Stomach smooth muscle (tissue), 2 donors: ENCODE measurements at regions not wholly inside any gene's neighbourhood (a gene's known extent, or its start where the extent isn't known, plus 50 kb on each side); places are given as distances from the start of the nearest gene placed in this dataset.

Experiments
- H3K27ac ChIP-seq: one replicate; pipeline ENCODE4 v1.7.0; 2013; ENCODE audit warnings: mild to moderate bottlenecking, low read length, inconsistent platforms
- H3K27me3 ChIP-seq, 2 donors: one replicate each; pipeline ENCODE4 v1.7.0; 2013; ENCODE audit warnings: low read length in 2 of 2; ENCODE audit not compliant: insufficient read depth in 2 of 2, control insufficient read depth in 1 of 2
- H3K36me3 ChIP-seq, 2 donors: one replicate each; pipeline ENCODE4 v1.7.0; 2013; ENCODE audit warnings: low read length in 2 of 2; ENCODE audit not compliant: control insufficient read depth in 2 of 2, insufficient read depth in 2 of 2
- H3K4me1 ChIP-seq: one replicate; pipeline ENCODE4 v1.7.0; 2013; ENCODE audit warnings: low read length; ENCODE audit not compliant: control insufficient read depth, insufficient read depth
- H3K4me3 ChIP-seq, 2 donors: one replicate each; pipeline ENCODE4 v1.7.0; 2013; ENCODE audit warnings: low read length in 2 of 2
- H3K9ac ChIP-seq, 2 donors: one replicate each; pipeline ENCODE4 v1.7.0; 2013; ENCODE audit warnings: low read length in 2 of 2, mild to moderate bottlenecking in 1 of 2
- H3K9me3 ChIP-seq, 2 donors: one replicate each; pipeline ENCODE4 v1.7.0; 2013; ENCODE audit warnings: low read length in 2 of 2; ENCODE audit not compliant: control insufficient read depth in 2 of 2
- donor health status: healthy.
- donor health status: Pancreatic carcinoma.

DNA sequence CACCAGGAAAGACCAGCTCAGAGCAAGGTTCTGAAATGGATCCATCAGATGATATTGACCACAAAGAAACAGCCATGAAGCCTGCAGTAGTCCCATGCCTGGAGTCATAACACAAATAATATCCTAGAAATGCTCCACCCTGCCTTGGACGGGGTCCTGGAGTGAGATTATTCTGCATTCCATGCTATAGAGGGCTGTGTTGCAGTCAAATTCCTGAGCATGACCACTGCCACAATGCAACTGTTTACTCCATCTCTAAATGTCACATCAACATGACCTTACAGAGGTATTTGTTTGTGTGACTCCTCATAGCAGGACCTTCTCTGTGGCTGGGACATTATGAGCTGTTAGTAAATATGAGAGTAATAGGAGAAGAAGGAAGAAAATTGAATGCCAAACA lies 257.5 kb upstream of the TCF21 start:
- H3K9ac ChIP-seq: no peak overlapping the region
- no peaks in the 10 kb centered on the region for H3K36me3 ChIP-seq
- H3K4me3 ChIP-seq: no peak overlapping the region
- H3K27me3 ChIP-seq: no peaks in the 10 kb centered on the region
- H3K4me1 ChIP-seq: no peaks in the 10 kb centered on the region
- H3K27ac ChIP-seq: no peak overlapping the region
- H3K9me3 ChIP-seq: no peaks in the 10 kb centered on the region

- Histone ChIP-seq H3K27ac (no peak overlapping the region), H3K9me3 (no peaks in the 10 kb centered on the region), H3K4me1 (no peaks in the 10 kb centered on the region), H3K27me3 (no peaks in the 10 kb centered on the region), H3K4me3 (no peak overlapping the region), H3K9ac (no peak overlapping the region), H3K36me3 (no peaks in the 10 kb centered on the region)
Measured at GRCh38 chr6:133632206-133632605, 256.7 kb upstream of the TCF21 start.

DNA sequence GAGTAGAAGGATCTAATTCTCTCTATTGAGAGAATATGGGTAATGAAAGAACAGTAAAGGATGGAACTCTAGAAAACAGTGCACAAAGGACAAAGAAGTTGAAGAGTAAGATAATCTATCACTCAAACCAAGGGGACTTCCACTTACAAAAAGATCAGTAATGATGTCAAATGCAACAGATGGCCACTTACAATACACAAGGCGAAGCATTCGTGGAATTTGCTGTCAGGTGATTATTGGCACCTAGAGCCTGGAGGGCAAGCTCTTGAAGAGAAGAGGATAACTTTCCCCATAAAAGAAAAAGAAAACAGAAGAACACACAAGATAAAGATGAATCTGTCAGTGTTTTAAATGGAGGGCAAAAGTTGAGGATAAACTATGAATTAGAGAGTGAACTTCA lies 256.0 kb upstream of the TCF21 start:
- no peak overlapping the region for H3K27ac ChIP-seq
- H3K4me3 ChIP-seq: no peak overlapping the region
- peaks cover 2% of the 10 kb centered on the region for H3K4me1 ChIP-seq
- H3K27me3 ChIP-seq: no peaks in the 10 kb centered on the region
- no peaks in the 10 kb centered on the region for H3K9me3 ChIP-seq
- no peak overlapping the region for H3K9ac ChIP-seq
- H3K36me3 ChIP-seq: no peaks in the 10 kb centered on the region

- Histone ChIP-seq H3K27me3 (no peaks in the 10 kb centered on the region), H3K9me3 (peaks cover 3 to 6% of the 10 kb centered on the region in 2 donors), H3K4me3 (no peak overlapping the region), H3K9ac (no peak overlapping the region), H3K27ac (no peak overlapping the region), H3K36me3 (no peaks in the 10 kb centered on the region), H3K4me1 (peaks cover 5% of the 10 kb centered on the region)
Measured at GRCh38 chr6:133634474-133634873, 254.4 kb upstream of the TCF21 start.

DNA sequence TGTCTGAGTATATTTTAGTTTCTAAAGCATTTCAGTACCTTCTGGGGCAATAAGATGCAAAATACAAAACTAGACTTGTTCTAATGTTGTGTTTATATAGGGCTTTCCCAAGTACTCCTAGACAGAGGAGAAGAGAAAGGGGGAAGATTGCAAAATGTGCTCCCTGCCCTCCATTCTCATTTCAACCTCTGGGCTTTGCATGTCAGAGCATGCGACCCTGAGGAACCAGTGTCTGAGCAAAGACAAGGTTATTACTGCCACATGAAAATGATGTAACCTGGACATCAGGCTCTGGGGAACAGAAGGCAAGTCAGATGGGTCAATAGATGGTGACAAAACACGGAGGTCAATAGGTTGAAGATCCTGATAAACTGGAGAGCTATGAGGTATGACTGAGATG lies 253.5 kb upstream of the TCF21 start:
- H3K27me3 ChIP-seq: no peaks in the 10 kb centered on the region
- no peak overlapping the region for H3K4me3 ChIP-seq
- no peak overlapping the region for H3K9ac ChIP-seq
- peaks cover 5% of the 10 kb centered on the region for H3K4me1 ChIP-seq
- H3K9me3 ChIP-seq: peaks cover 3 to 6% of the 10 kb centered on the region in 2 donors
- no peak overlapping the region for H3K27ac ChIP-seq
- H3K36me3 ChIP-seq: no peaks in the 10 kb centered on the region

GRCh38 chr6:133637436-133637835 lies 251.5 kb upstream of the TCF21 start:
- no peak overlapping the region for H3K27ac ChIP-seq
- peaks cover 3 to 6% of the 10 kb centered on the region in 2 donors for H3K9me3 ChIP-seq
- no peak overlapping the region for H3K9ac ChIP-seq
- no peak overlapping the region for H3K4me3 ChIP-seq
- no peaks in the 10 kb centered on the region for H3K36me3 ChIP-seq
- H3K27me3 ChIP-seq: no peaks in the 10 kb centered on the region
- H3K4me1 ChIP-seq: peaks cover 5% of the 10 kb centered on the region

DNA sequence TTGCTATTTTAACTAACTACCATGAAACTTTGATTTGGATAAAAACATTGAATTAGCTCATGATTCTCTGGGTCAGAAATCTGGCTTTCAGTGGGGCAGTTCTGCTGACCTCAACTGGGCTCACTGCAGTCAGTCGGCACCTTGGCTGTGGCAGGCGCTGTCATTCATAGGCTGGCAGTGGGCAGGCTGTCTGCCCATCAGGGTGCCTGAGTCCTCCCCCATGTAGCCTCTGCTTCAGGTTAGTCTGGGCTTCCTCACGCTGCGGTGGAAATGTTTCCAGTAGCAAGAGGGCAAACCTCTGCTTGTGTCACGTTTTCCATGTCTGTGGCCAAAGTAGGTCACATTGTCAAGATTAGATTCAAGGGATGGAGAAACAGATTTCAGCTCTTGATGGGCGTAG lies 251.0 kb upstream of the TCF21 start:
- no peaks in the 10 kb centered on the region for H3K27me3 ChIP-seq
- no peak overlapping the region for H3K4me3 ChIP-seq
- no peaks in the 10 kb centered on the region for H3K36me3 ChIP-seq
- H3K9ac ChIP-seq: no peak overlapping the region
- H3K4me1 ChIP-seq: peaks cover 5% of the 10 kb centered on the region
- H3K9me3 ChIP-seq: peaks cover 3 to 6% of the 10 kb centered on the region in 2 donors
- H3K27ac ChIP-seq: no peak overlapping the region

DNA sequence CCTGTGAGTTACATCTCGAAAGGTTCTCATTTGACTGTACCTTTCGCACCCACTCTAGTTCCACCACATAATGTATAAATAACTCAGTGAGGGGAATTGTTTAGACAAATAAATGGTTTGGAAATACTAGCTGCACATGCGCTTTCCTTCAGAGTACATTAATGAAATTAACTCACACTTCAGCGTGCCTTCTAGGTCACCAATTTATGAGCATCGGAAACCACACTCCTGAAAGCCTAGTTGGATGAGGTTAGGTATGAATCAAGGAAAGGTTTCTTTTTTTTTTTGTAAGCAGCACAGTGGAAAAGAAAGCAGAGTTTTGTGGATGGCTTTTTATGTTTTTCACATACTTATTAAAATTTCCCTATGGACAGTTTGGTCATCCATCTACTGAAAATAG lies 247.8 kb upstream of the TCF21 start:
- Histone ChIP-seq H3K9me3 (peaks cover 3 to 6% of the 10 kb centered on the region in 2 donors), H3K4me1 (peaks cover 8% of the 10 kb centered on the region), H3K4me3 (no peak overlapping the region), H3K36me3 (no peaks in the 10 kb centered on the region), H3K9ac (no peak overlapping the region), H3K27me3 (no peaks in the 10 kb centered on the region), H3K27ac (no peak overlapping the region)

DNA sequence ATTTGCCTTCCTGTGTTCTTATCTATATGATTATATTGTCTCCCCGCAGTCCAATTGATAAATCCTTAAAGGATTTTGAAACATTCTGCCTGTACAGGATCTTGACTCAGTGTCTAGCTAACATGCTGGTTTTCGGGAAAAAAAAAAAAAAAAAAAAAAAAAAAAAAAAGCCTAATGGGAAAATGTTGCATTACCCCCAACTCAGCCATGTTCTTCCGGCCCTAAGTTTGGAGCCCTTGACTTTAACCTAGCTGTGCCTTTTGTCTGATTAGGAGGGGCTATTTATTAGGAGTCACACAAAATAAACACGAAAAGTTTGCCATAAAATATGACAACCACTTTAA lies 244.4 kb upstream of the TCF21 start:
- H3K27ac ChIP-seq: no peak overlapping the region
- H3K9ac ChIP-seq: no peak overlapping the region
- no peaks in the 10 kb centered on the region for H3K27me3 ChIP-seq
- H3K4me3 ChIP-seq: no peak overlapping the region
- H3K4me1 ChIP-seq: peaks cover 3% of the 10 kb centered on the region
- H3K9me3 ChIP-seq: no peaks in the 10 kb centered on the region
- no peaks in the 10 kb centered on the region for H3K36me3 ChIP-seq

DNA sequence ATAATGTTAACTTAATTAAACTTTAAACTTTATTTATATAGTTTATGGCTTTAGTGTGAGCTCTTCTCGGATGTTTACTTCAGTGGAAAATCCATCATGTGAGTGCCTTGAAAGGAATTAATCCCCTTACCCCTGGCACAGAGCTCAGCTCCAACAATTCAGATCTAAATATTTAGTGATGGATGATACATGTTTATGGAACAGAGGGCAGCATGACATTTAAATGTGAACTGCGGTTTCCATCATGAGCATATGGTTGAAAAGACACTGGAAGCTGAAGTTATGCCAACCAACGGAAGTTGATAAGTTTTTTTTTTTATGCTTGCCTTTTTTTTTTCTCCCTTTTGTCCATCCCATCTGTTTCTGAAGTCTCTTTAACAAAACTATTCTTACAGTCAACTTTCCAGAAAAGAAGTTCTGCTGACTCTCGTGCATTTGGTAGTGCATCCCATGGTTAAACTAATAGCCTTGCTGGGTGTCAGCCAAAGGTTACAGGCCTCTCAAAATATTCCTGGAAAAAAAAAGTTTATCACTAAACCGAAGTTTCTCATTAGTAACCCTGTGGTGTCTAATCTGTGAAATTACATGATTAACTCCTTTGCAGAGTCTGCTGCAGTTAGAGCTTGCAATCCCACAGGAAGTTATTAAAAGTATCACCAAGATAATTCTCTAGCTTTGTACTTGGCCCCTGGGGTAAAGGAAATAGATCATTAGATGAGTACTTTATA lies 243.9 kb upstream of the TCF21 start:
- H3K36me3 ChIP-seq: no peaks in the 10 kb centered on the region
- H3K9me3 ChIP-seq: no peaks in the 10 kb centered on the region
- no peak overlapping the region for H3K4me3 ChIP-seq
- H3K27me3 ChIP-seq: no peaks in the 10 kb centered on the region
- no peak overlapping the region for H3K9ac ChIP-seq
- peaks cover 3% of the 10 kb centered on the region for H3K4me1 ChIP-seq
- no peak overlapping the region for H3K27ac ChIP-seq

- Histone ChIP-seq H3K9ac (no peak overlapping the region), H3K4me3 (no peak overlapping the region), H3K36me3 (no peaks in the 10 kb centered on the region), H3K9me3 (no peaks in the 10 kb centered on the region), H3K27ac (no peak overlapping the region), H3K27me3 (no peaks in the 10 kb centered on the region), H3K4me1 (peaks cover 3% of the 10 kb centered on the region)
Measured at GRCh38 chr6:133645966-133646740, 242.8 kb upstream of the TCF21 start.
